Keratinocyte (primary cell): ENCODE measurements at regions not wholly inside any gene's neighbourhood (a gene's known extent, or its start where the extent isn't known, plus 50 kb on each side); places are given as distances from the start of the nearest gene placed in this dataset.

ENCODE experiments used
- EZH2 ChIP-seq: IDR thresholded peaks from one replicate; pipeline ENCODE4 v1.6.1; 2012; ENCODE audit warnings: inconsistent platforms, mild to moderate bottlenecking, low read length, moderate library complexity
- TF ChIP-seq, protein P1 (sequence below), 3 experiments: IDR thresholded peaks in 1 of 3; conservative IDR thresholded peaks in 1 of 3; optimal IDR thresholded peaks in 1 of 3; 2 replicates in 2 of 3; 3 replicates in 1 of 3; pipeline versions ENCODE3 to v1.5.1; 2011; ENCODE audit warnings: low read length in 3 of 3, mild to moderate bottlenecking in 3 of 3, moderate library complexity in 2 of 3, control low read depth in 1 of 3, inconsistent platforms in 1 of 3; ENCODE audit not compliant: insufficient read depth in 2 of 3; ENCODE audit errors: extremely low read depth in 1 of 3

DNA sequence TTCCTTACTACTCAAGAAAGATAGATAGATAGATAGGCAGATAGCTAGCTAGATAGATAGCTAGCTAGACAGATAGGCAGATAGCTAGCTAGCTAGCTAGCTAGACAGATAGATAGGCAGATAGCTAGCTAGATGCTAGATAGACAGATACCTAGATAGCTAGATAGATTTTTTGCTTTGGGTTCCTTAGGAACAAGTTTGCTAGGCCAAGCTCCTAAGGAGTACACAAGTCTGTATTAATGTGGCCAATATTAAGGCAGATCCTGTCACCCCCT is 61.7 kb upstream of the VPREB1 start:
- TF ChIP-seq, protein P1, sequence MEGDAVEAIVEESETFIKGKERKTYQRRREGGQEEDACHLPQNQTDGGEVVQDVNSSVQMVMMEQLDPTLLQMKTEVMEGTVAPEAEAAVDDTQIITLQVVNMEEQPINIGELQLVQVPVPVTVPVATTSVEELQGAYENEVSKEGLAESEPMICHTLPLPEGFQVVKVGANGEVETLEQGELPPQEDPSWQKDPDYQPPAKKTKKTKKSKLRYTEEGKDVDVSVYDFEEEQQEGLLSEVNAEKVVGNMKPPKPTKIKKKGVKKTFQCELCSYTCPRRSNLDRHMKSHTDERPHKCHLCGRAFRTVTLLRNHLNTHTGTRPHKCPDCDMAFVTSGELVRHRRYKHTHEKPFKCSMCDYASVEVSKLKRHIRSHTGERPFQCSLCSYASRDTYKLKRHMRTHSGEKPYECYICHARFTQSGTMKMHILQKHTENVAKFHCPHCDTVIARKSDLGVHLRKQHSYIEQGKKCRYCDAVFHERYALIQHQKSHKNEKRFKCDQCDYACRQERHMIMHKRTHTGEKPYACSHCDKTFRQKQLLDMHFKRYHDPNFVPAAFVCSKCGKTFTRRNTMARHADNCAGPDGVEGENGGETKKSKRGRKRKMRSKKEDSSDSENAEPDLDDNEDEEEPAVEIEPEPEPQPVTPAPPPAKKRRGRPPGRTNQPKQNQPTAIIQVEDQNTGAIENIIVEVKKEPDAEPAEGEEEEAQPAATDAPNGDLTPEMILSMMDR (optimal IDR thresholded peaks at IDR 0.05 in 1 of 3, IDR thresholded peaks at IDR 0.05 in 1 of 3, conservative IDR thresholded peaks at IDR 0.05 in 1 of 3; ENCODE audit: extremely low read depth in 1 of 3, insufficient read depth in 2 of 3, low read length in 3 of 3): no peak
- no peak for TF ChIP-seq EZH2
